ENCODE measurements at regions not wholly inside any gene's neighbourhood (a gene's known extent, or its start where the extent isn't known, plus 50 kb on each side); places are given as distances from the start of the nearest gene placed in this dataset.

DNA sequence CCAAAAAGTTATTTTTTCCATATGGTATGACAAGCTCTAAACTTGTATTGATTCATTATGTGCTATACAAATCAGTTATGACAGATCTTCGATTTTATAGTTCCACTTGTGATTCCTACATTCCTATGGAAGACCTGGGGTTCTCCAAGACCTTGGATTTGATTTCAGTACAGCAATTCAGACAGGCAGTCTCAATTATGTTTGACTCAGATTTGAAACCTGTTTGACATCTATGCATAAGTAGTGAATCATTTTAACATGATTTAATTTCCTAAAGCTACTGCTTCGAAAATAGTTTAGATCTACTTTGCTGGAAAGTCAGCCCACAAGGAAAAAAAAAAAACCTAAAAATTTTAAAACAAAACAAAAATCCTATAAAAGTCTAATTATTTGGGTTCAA, 820.4 kb downstream of the LUZP2 start:
- TF ChIP-seq, protein P1, sequence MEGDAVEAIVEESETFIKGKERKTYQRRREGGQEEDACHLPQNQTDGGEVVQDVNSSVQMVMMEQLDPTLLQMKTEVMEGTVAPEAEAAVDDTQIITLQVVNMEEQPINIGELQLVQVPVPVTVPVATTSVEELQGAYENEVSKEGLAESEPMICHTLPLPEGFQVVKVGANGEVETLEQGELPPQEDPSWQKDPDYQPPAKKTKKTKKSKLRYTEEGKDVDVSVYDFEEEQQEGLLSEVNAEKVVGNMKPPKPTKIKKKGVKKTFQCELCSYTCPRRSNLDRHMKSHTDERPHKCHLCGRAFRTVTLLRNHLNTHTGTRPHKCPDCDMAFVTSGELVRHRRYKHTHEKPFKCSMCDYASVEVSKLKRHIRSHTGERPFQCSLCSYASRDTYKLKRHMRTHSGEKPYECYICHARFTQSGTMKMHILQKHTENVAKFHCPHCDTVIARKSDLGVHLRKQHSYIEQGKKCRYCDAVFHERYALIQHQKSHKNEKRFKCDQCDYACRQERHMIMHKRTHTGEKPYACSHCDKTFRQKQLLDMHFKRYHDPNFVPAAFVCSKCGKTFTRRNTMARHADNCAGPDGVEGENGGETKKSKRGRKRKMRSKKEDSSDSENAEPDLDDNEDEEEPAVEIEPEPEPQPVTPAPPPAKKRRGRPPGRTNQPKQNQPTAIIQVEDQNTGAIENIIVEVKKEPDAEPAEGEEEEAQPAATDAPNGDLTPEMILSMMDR (IDR thresholded peaks at IDR 0.05; ENCODE audit: low read length): no peak
- no peak for TF ChIP-seq EZH2 (IDR thresholded peaks at IDR 0.05; ENCODE audit: borderline replicate concordance, low read length)
